Fibroblast of pulmonary artery (primary cell): ENCODE measurements at regions not wholly inside any gene's neighbourhood (a gene's known extent, or its start where the extent isn't known, plus 50 kb on each side); places are given as distances from the start of the nearest gene placed in this dataset.
A peak's percentile ranks its signal among the peaks of the same experiment; 100 is the strongest.

Source experiments
- DNase-seq: peaks from one replicate; pipeline ENCODE4 v3.0.0-alpha.2; 2010; ENCODE audit warnings: low read depth
- H3K4me3 ChIP-seq: replicated peaks from 2 replicates; pipeline ENCODE4 v1.5.1; 2011; ENCODE audit warnings: low read depth, mild to moderate bottlenecking, control low read depth, low read length, moderate library complexity
- TF ChIP-seq, protein P1 (sequence below): IDR thresholded peaks from 2 replicates; pipeline ENCODE4 v1.5.1; 2011; ENCODE audit warnings: mild to moderate bottlenecking, control low read depth, low read length, inconsistent platforms; ENCODE audit errors: missing control alignments

DNA sequence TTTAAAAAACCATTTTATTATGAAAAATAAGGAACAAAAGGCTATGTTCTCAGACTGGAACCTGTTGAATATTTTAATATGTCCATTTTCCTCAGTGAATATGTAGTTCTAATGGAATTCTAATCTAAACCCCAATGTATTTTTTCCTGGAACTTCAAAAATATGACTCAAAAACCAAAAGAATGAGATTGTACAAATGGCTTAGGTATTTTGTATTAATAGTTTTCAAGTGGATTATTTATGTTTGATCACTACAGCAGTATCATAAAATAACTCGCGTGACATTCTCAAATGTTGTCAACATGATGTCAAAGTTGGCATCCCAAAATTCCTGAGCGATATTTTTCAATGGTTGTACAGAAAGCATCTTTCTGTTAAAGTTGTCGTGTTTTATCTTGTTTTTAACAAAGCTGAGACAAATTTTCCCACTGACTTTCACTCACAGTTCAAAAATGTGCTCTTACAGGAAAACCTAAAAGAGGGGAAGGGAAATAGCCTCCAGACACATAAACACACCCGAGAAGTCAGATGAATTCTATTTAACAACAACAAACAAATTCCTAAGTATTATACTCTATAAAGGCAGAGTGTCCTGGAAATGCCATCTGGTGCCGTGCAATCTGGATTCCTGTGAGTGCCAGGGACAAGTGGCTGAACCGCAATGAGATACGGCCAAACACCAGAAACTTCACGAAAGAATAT, 68.1 kb upstream of the TAS2R1 start:
- peak; percentile 9 for DNase-seq
- TF ChIP-seq, protein P1, sequence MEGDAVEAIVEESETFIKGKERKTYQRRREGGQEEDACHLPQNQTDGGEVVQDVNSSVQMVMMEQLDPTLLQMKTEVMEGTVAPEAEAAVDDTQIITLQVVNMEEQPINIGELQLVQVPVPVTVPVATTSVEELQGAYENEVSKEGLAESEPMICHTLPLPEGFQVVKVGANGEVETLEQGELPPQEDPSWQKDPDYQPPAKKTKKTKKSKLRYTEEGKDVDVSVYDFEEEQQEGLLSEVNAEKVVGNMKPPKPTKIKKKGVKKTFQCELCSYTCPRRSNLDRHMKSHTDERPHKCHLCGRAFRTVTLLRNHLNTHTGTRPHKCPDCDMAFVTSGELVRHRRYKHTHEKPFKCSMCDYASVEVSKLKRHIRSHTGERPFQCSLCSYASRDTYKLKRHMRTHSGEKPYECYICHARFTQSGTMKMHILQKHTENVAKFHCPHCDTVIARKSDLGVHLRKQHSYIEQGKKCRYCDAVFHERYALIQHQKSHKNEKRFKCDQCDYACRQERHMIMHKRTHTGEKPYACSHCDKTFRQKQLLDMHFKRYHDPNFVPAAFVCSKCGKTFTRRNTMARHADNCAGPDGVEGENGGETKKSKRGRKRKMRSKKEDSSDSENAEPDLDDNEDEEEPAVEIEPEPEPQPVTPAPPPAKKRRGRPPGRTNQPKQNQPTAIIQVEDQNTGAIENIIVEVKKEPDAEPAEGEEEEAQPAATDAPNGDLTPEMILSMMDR = no peak
- H3K4me3 ChIP-seq = no peak overlapping the region

DNA sequence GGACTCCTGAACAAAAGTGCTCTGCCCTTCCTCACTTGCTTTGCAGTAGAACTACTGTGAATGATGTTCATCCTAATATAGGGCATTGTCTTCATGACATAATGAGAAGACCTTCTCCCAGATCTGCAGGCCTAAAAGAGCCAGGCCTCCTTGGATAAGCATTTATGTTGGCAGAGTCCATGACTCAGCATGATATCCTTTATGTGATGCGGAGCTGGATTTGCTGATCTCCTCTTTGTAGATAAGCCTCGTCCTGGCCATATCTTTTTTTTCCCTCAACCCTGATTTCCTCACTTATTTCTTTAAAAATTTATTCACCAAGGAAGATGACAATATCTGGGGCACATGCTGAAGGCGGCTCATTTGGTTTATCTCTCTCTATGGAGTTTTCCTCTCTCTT, 62.4 kb upstream of the TAS2R1 start:
- TF ChIP-seq, protein P1 = no peak
- H3K4me3 ChIP-seq = no peak overlapping the region
- DNase-seq = no peak

DNA sequence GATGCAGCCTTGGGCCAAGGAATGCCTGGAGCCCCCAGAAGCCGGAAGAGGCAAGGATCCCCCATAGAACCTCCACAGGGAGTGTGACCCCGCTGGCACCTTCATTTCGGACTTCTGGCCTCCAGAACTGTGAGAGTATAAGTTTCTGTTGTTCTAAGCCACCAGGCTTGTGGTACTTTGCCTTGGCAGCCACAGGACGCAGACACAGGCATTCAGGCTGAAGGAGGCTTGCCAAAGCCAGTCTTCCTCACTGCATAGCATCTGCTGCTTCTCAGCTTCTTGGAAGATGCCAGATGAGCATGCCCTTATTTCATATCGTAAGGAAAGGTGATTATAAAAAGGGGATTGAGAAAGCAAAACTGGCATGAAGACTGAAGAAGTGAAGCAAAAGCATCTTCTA, 61.1 kb upstream of the TAS2R1 start:
- DNase-seq = no peak
- no peak overlapping the region for H3K4me3 ChIP-seq
- TF ChIP-seq, protein P1 = no peak

DNA sequence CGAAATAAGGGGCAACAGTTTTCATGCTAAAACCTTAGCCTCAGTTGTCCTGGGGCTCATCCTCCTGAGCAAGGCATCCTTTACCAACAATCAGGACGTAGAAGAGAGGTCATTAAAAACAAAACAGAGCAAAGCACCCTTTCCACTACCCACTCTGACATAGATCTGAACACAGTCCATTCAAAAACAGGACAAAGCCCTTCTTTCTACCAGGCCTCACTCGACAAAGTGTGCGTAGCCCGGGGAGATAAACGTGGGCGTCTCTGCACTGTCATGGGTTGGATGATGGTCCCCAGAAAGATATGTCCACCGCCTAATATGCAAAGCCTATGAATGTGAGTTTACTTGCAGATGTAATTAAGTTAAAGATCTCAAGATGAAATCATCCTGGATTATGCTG, 60.6 kb upstream of the TAS2R1 start:
- TF ChIP-seq, protein P1 = no peak
- no peak overlapping the region for H3K4me3 ChIP-seq
- DNase-seq = no peak

DNA sequence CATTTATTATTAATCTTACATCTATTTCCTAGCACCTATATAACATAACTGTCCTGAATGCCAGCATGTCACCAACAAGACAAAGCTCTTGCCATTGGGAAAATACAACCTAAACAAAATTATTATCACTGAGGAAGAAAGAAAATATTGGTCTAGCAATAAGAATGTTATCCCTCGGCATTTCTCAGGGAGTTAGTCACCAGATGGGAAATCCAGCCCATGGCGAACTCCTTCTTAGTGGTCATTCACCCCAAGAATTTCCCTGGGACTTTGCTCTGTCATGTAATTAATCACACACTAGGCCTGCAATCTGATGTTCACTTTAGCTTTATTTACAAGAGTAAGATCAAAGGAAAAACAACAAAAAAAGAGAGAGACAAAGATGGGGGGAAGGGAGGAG, 56.1 kb upstream of the TAS2R1 start:
- TF ChIP-seq, protein P1 = no peak
- H3K4me3 ChIP-seq = no peak overlapping the region
- DNase-seq = peak; percentile 65

DNA sequence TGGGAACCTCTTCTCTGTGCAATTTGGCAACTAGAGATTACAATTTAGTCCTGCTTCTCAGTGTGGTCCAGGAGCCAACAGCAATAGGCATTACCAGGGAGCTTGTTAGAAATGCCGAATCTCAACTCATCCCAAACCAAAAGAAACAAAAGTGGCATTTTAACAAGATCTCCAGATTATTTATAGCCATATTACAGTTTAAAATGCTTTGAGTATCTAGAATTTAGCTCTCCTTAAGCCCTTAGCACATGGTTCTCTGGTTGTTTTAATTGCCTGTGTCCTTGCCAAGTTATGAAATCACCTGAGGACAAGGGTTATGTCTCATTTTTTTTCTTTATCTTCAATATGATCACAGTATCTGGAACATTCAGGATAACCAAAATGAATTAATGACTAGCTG, 51.6 kb upstream of the TAS2R1 start:
- TF ChIP-seq, protein P1 = no peak
- H3K4me3 ChIP-seq = no peak overlapping the region
- no peak for DNase-seq
